Hematopoietic multipotent progenitor cell treated with erythropoietin and hydrocortisone succinate and interleukin-3 and kit ligand, for 17 days (in vitro differentiated cells): ENCODE measurements at regions not wholly inside any gene's neighbourhood (a gene's known extent, or its start where the extent isn't known, plus 50 kb on each side); places are given as distances from the start of the nearest gene placed in this dataset.

Experiments
- DNase-seq: peaks from one replicate; pipeline ENCODE4 v3.0.0-alpha.2; 2015; ENCODE audit warnings: low spot score

DNA sequence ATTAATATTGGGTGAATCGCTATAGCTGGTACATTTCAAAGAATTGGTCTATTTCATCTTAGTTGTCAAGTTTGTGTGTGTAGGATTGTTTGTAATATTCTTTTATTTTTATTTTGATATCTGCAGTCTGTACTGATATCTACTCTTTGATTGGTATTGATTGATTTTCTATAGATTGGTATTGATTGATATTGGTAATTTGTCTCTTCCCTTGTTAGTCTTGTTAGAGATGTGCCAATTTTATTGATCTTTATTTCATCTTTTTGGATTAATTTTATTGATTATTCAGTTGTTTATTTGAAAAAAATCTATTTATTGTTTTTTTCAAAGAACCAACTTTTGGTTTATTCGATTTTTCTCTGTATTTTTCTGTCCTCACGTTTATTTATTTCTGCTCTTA lies 61.4 kb downstream of the TM2D3 start:
- no peak for DNase-seq

- DNase-seq = no peak
Observed at GRCh38 chr15:101583284-101583683, 68.9 kb downstream of the TM2D3 start.

GRCh38 chr15:101580431-101580830 lies 71.8 kb downstream of the TM2D3 start:
- DNase-seq = no peak

DNA sequence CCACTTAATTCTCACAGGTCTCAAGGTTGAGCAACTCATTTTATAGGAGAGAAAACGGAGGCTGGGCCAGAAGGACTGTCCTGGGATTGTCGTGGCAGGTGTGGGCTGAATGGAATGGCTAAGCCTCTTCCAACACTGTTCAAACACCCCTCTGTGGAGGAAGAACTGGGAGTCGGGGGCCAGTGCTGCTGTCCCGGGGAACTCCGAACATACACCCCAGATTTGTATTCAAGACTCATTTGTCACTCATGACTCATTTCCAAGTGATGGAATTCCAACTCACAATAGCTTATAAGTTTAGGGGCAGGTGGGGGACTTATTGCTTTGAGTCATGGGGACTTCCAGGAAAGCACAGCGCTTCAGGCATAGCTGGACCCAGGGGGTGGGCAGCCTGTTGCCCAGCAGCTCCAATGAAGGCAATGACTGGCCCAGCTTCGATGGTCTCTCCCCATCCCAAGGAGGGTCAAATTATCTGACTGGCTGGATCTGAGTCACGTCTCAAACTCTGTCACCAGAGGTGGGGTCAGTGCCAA lies 72.5 kb downstream of the TM2D3 start:
- no peak for DNase-seq

DNA sequence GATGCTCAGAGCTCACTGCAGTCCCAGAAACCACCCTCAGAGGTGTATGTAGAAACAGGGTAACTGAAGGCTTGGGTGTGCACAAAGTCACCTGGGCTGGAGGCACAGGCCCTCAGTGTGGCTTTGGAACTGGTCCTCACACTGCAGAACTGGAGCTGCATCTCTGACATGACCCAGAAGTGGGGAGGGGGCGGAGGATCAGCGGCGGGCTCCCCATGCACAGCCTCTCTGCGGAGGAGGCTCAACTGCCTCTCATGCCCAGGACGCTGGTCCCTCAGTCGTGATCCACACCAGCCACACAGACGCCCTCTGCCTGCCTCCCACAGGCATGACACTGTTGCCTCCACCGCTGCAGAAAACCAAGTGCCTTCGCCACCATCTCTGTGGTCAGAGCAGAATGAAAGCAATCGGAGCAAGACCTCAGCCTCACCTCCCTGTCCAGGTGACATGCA lies 73.7 kb downstream of the TM2D3 start:
- peak; percentile 16 for DNase-seq

- DNase-seq = no peak
Observed at GRCh38 chr15:101573951-101574350, 78.2 kb downstream of the TM2D3 start.

- DNase-seq = no peak
Observed at GRCh38 chr15:101570241-101570640, 80.7 kb upstream of the PCSK6 start.

- no peak for DNase-seq
Observed at GRCh38 chr15:101568821-101569555, 79.5 kb upstream of the PCSK6 start.

GRCh38 chr15:101568309-101568708 lies 78.8 kb upstream of the PCSK6 start:
- DNase-seq = no peak

GRCh38 chr15:101566748-101567488 lies 77.4 kb upstream of the PCSK6 start:
- DNase-seq = no peak

GRCh38 chr15:101565377-101565776 lies 75.9 kb upstream of the PCSK6 start:
- no peak for DNase-seq

DNA sequence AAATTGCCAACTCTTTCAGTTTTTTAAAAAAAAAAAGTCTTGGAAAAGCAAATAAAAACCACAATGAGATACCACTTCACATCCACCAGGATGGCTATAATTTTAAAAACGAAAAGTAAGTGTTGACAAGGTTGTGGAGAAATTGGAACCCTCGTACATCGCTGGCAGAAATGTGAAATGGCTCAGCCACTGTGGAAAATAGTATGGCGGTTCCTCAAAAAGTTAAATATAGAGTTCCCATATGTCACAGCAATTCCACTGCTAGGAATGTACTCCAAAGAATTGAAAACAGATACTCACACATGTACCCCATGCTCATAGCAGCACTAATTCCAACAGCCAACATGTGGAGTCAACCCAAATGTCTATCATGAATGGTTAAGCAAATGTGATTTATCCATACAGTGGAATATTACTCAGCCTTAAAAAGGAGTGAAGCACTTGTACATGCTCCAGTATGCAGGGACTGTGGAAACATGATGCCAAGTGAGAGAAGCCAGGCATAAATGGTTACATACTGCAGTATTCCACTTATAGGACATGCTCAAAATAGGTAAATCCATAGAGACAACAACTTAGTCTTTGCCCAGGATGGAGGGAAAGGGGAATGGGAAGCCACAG lies 73.8 kb upstream of the PCSK6 start:
- no peak for DNase-seq

- no peak for DNase-seq
Observed at GRCh38 chr15:101562428-101563059, 73.0 kb upstream of the PCSK6 start.

DNA sequence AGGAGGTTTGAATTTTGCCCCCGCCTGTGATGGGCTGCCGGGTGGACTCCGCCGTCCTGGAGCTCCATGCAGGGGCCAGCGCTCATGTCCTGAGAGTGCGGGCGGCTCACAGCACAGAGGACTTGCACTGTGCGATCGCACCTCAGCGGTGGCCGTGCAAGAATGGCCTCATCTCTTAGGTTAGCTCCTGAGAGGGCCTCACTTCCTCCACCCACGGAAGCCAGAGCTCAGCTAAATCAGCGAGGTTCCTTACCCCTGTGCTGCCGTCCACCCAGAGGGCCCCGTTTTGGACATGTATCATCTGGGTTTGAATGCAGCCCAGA lies 72.0 kb upstream of the PCSK6 start:
- DNase-seq = no peak

GRCh38 chr15:101560722-101561583 lies 71.4 kb upstream of the PCSK6 start:
- no peak for DNase-seq

DNA sequence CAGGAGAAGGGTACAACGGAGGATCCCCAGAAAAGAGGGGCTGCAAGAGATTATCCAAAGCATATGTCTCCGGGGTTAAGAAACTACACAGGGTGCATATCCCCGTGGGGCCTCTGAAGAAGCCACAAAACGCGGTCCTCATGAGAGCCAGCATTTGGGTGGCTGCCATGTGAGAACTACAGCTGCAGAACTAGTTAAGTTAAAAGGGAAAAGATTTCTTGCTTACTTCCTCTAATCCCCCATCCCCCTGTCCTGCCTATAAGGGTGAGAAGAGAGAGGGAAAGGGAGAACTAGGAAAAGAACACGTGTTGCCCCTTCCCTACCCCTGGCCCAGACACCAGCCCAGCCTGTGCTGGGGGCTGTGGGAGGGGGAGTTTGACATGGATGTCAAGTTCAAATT lies 70.4 kb upstream of the PCSK6 start:
- DNase-seq = no peak

- DNase-seq = no peak
Observed at GRCh38 chr15:101558221-101558941, 68.9 kb upstream of the PCSK6 start.

DNA sequence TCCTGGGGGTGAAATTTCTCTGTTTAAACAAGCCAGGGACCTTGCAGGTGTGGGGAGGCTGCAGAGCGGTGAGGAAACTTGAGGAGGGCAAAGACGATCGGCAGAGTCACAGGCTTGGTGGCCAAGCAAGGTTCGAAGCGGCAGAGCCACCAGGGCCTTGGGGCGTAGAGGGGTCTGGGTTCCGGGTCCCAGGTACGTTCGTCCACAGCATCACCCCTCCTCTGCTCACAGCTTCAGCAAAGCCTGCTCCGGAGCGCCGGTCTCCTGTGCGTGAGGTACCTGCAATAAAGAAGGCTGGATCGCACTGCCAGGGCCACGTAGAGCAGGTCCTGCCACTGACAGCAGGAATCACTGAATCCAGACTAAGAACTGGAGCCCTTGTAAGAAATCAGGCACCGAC lies 66.8 kb upstream of the PCSK6 start:
- no peak for DNase-seq

DNA sequence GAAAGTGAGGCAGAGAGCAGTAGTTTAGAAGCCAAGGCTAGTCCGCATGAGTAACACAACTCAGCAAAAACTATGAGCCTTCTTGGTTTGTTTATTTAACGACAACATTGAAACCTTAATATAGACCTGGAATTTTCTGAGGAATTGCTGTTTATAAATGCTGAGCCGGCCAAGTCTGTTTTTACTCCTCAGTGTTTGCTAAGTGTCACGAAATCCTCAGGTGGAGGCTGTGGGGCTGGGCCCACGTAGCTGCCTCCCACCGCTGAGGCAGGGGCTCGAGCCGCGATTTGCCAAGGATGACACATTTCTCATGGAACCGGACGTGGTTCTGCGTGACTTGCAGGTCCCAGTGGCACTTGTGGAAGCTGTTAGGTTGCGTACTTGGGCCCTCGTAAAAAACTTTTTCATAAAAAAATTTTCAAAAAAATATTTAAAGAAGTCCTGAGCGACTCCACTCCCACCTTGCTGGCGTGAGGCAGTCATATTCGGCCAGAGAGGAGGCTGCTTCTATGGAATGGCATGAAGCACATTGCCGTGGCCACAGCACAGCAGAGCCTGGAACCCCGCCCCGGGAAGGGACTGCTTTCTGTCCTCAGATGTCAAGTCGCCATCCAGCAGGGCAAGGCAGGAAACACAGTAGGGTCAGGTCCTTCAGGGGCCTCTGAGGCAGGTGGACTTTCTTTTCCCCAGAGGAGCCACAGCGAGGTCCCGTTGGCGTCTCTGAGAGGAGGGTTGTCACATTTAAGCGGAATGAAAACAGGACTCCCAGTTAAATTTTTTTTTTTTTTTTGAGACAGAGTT lies 64.8 kb upstream of the PCSK6 start:
- DNase-seq = no peak
